ENCODE measurements at regions not wholly inside any gene's neighbourhood (a gene's known extent, or its start where the extent isn't known, plus 50 kb on each side); places are given as distances from the start of the nearest gene placed in this dataset.

- TF ChIP-seq EZH2 (IDR thresholded peaks at IDR 0.05), result no peak
- TF ChIP-seq POLR2AphosphoS5 (IDR thresholded peaks at IDR 0.05; ENCODE audit: borderline replicate concordance, low read depth, low read length), result no peak
- no peak for TF ChIP-seq FOXP2 (optimal IDR thresholded peaks at IDR 0.05; ENCODE audit: control extremely low read depth, extremely low read length, insufficient read depth)
Observed at GRCh38 chr22:35489239-35489638, 51.4 kb upstream of the RASD2 start.

Measured in SK-N-MC (cell line).